ENCODE measurements at regions not wholly inside any gene's neighbourhood (a gene's known extent, or its start where the extent isn't known, plus 50 kb on each side); places are given as distances from the start of the nearest gene placed in this dataset.

DNA sequence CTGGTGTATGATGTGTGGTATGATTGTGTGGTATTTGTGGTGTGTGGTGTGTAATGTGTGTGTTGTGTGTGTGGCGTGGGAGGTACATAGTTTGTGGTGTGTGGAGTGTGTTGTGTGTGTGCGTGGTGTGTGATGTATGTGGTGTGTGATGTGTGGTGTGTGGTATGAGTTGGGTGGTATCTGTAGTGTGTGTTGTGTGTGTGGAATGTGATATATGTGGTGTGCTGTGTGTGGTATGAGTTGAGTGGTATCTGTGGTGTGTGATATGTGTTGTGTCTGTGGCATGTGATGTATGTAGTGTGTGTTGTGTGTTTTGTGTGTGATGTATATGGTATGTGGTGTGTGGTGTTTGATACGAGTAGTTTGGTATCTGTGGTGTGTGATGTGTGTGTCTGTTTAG is 272.5 kb upstream of the IRX1 start:
- DNase-seq: no peak
- Histone ChIP-seq H3K79me2 (ENCODE audit: insufficient read depth, low read length) (no peaks in the 10 kb centered on the region), H3K27ac (ENCODE audit: low read depth in 1 of 2, low read length in 2 of 2) (no peak overlapping the region), H2AFZ (ENCODE audit: insufficient read depth, low read depth, low read length, poor library complexity, severe bottlenecking) (no peak overlapping the region), H3K4me1 (ENCODE audit: control insufficient read depth in 1 of 2, insufficient read depth in 2 of 2, low read length in 2 of 2) (no peaks in the 10 kb centered on the region), H3K4me2 (replicated peaks; ENCODE audit: extremely low read depth, low read length, poor library complexity, severe bottlenecking) (no peak overlapping the region), H3K4me3 (replicated peaks in 1 of 3; ENCODE audit: low read depth in 2 of 3, low read length in 3 of 3) (no peak overlapping the region), H3K9ac (ENCODE audit: insufficient read depth, low read length, poor library complexity, severe bottlenecking) (no peak overlapping the region), H3K27me3 (ENCODE audit: control insufficient read depth in 2 of 2, insufficient read depth in 2 of 2, low read length in 2 of 2) (no peaks in the 10 kb centered on the region), H4K20me1 (ENCODE audit: insufficient read depth, low read length) (no peaks in the 10 kb centered on the region), H3K36me3 (replicated peaks in 1 of 2; ENCODE audit: control insufficient read depth in 1 of 2, insufficient read depth in 2 of 2, low read length in 2 of 2) (no peaks in the 10 kb centered on the region), H3K9me3 (replicated peaks in 1 of 2; ENCODE audit: control insufficient read depth in 1 of 2, insufficient read depth in 1 of 2, low read length in 2 of 2) (peaks cover 33 to 47% of the 10 kb centered on the region in 2 donors)
- TF ChIP-seq, protein P1, sequence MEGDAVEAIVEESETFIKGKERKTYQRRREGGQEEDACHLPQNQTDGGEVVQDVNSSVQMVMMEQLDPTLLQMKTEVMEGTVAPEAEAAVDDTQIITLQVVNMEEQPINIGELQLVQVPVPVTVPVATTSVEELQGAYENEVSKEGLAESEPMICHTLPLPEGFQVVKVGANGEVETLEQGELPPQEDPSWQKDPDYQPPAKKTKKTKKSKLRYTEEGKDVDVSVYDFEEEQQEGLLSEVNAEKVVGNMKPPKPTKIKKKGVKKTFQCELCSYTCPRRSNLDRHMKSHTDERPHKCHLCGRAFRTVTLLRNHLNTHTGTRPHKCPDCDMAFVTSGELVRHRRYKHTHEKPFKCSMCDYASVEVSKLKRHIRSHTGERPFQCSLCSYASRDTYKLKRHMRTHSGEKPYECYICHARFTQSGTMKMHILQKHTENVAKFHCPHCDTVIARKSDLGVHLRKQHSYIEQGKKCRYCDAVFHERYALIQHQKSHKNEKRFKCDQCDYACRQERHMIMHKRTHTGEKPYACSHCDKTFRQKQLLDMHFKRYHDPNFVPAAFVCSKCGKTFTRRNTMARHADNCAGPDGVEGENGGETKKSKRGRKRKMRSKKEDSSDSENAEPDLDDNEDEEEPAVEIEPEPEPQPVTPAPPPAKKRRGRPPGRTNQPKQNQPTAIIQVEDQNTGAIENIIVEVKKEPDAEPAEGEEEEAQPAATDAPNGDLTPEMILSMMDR (IDR thresholded peaks at IDR 0.05): no peak
- Mint-ChIP-seq H3K36me3 (no peaks in the 10 kb centered on the region), H3K27me3 (ENCODE audit: low read depth in 3 of 3) (no peaks in the 10 kb centered on the region), H3K9me3 (peaks cover 0 to 18% (median 7%) of the 10 kb centered on the region in 7 donors), H3K27ac (no peak overlapping the region), H3K4me1 (no peaks in the 10 kb centered on the region), H3K4me3 (no peak overlapping the region)
- intact Hi-C loops (cut with micrococcal nuclease): no loop called here
- WGBS (ENCODE audit: insufficient coverage): 92% methylated on average over 3 of the region's 3 CpGs

DNA sequence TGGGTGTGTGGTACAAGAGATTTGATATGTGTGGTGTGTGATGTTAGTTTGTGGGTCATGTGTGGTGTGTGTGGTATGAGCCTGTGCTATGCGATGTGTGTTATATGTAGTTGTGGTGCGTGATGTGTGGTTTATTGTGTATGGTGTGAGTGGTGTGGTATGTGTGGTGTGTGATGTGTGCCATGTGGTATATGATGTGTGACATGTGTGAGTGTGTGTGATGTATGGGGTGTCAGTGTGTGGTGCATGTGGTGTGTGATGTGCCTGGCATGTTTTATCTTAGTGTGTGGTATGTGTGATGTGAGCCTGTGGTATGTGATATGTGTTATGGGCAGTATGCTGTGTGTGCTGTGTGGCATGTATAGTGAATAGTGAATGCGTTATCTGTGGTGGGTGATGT is 273.0 kb upstream of the IRX1 start:
- Histone ChIP-seq H3K4me2 (replicated peaks; ENCODE audit: extremely low read depth, low read length, poor library complexity, severe bottlenecking) (no peak overlapping the region), H3K27ac (ENCODE audit: low read depth in 1 of 2, low read length in 2 of 2) (no peak overlapping the region), H3K4me1 (ENCODE audit: control insufficient read depth in 1 of 2, insufficient read depth in 2 of 2, low read length in 2 of 2) (no peaks in the 10 kb centered on the region), H3K27me3 (ENCODE audit: control insufficient read depth in 2 of 2, insufficient read depth in 2 of 2, low read length in 2 of 2) (no peaks in the 10 kb centered on the region), H3K36me3 (replicated peaks in 1 of 2; ENCODE audit: control insufficient read depth in 1 of 2, insufficient read depth in 2 of 2, low read length in 2 of 2) (no peaks in the 10 kb centered on the region), H3K9ac (ENCODE audit: insufficient read depth, low read length, poor library complexity, severe bottlenecking) (no peak overlapping the region), H3K4me3 (replicated peaks in 1 of 3; ENCODE audit: low read depth in 2 of 3, low read length in 3 of 3) (no peak overlapping the region), H2AFZ (ENCODE audit: insufficient read depth, low read depth, low read length, poor library complexity, severe bottlenecking) (no peak overlapping the region), H3K79me2 (ENCODE audit: insufficient read depth, low read length) (no peaks in the 10 kb centered on the region), H4K20me1 (ENCODE audit: insufficient read depth, low read length) (no peaks in the 10 kb centered on the region), H3K9me3 (replicated peaks in 1 of 2; ENCODE audit: control insufficient read depth in 1 of 2, insufficient read depth in 1 of 2, low read length in 2 of 2) (peaks cover 33 to 42% of the 10 kb centered on the region in 2 donors)
- Mint-ChIP-seq H3K4me3 (no peak overlapping the region), H3K36me3 (no peaks in the 10 kb centered on the region), H3K4me1 (no peaks in the 10 kb centered on the region), H3K27ac (no peak overlapping the region), H3K27me3 (ENCODE audit: low read depth in 3 of 3) (no peaks in the 10 kb centered on the region), H3K9me3 (peaks cover 0 to 18% (median 7%) of the 10 kb centered on the region in 7 donors)
- no peak for DNase-seq
- intact Hi-C loops (cut with micrococcal nuclease): no loop called here
- 93% methylated on average over 3 of the region's 3 CpGs for WGBS (ENCODE audit: insufficient coverage)
- TF ChIP-seq, protein P1 (IDR thresholded peaks at IDR 0.05): no peak
